ENCODE measurements at regions not wholly inside any gene's neighbourhood (a gene's known extent, or its start where the extent isn't known, plus 50 kb on each side); places are given as distances from the start of the nearest gene placed in this dataset.

GRCh38 chr2:236862526-236862925 is 223.2 kb upstream of the COPS8 start:
- TF ChIP-seq CTCF (conservative IDR thresholded peaks at IDR 0.05): no peak
- H3K27ac ChIP-seq: no peak overlapping the region

DNA sequence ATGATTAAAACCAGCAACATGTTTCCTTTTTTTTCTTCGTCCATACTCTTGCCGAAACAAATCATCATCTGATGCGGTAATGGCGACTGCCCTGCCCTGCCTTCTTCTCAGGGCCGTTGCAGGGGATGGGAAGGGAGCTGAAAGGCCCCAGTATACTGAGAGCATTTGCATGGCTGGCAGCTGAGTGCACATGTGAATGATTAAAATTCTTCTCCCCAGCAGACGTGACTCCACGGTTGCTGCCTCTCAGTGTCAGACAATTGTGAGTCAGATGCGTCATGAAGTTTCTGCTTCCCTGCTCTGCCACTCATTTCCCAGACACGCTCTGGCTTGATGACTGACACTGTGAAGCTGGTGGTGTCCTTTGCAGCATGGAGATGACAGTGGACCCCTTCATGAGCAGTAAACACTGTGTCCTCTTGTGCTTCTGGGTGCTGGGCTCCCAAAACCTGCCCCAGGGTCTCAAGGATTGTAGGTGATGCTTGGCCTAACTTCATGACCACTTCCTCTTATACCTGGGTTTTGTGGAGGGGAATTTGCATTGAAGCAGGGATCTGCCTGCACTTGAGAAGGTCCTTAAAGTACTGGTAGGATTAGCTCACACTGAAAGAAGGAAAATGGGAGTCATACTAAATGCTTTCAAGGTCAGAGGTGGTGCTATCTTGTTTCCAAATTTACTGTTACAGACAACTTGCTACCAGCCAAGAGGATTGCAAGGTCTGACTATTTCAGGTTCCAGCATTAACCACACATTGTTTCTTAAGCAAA is 222.5 kb upstream of the COPS8 start:
- no peak for TF ChIP-seq CTCF (conservative IDR thresholded peaks at IDR 0.05)
- H3K27ac ChIP-seq: no peak overlapping the region

- no peak for TF ChIP-seq CTCF (conservative IDR thresholded peaks at IDR 0.05)
- H3K27ac ChIP-seq: no peak overlapping the region
These were observed 222.0 kb upstream of the COPS8 start for GRCh38 chr2:236863729-236864126.

DNA sequence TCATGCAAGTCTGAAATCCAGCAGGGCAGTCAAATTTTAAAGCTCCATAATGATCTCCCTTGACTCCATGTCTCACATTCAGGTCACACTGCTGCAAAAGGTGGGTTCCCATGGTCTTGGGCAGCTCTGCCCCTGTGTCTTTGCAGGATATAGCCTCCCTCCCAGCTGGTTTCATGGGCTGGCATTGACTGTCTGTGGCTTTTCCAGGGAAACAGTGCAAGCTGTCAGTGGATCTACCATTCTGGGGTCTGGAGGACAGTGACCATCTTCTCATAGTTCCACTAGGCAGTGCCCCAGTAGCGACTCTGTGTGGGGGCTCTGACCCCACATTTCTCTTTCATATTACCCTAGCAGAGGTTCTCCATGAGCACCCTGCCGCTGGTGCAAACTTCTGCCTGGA is 220.6 kb upstream of the COPS8 start:
- no peak overlapping the region for H3K27ac ChIP-seq

DNA sequence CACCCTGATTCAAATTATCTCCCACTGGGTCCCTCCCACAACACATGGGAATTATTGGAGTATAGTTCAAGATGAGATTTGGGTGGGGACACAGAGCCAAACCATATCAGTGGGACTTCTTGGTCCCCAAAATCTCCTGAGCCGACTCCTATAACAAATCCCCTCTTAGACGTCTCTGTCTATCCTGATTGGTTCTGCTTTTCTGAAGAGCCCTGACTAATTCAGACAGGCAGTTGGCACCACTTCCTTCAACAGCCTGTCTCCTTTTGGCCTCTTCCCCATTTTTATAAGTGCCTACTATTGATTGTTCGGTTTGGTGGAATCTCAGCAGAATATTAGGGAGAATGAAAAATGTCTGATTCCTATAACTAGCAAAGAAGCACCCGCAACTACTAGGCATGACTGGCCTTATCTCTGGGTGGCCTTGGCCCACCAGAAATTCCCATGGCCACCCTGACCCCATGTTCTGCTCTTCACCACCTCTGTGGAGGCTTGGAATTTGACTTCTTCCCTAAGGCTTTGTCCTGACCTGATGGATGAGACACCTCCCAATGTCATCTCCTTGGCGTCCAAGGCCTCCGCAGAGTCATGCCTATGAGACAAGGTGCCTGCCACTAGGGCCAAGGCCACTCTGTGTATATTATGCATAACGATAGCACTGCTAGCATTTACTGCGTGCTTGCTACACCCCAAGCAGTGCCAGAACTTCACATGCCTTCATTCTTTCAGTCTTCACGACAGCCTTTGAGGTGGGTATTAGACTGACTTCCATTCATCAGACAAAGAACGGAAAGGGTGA is 218.9 kb upstream of the COPS8 start:
- H3K27ac ChIP-seq: no peak overlapping the region
- TF ChIP-seq CTCF (conservative IDR thresholded peaks at IDR 0.05): no peak

More for the DNA sequence above, 220.6 kb upstream of the COPS8 start:
- no peak for TF ChIP-seq CTCF (conservative IDR thresholded peaks at IDR 0.05)

DNA sequence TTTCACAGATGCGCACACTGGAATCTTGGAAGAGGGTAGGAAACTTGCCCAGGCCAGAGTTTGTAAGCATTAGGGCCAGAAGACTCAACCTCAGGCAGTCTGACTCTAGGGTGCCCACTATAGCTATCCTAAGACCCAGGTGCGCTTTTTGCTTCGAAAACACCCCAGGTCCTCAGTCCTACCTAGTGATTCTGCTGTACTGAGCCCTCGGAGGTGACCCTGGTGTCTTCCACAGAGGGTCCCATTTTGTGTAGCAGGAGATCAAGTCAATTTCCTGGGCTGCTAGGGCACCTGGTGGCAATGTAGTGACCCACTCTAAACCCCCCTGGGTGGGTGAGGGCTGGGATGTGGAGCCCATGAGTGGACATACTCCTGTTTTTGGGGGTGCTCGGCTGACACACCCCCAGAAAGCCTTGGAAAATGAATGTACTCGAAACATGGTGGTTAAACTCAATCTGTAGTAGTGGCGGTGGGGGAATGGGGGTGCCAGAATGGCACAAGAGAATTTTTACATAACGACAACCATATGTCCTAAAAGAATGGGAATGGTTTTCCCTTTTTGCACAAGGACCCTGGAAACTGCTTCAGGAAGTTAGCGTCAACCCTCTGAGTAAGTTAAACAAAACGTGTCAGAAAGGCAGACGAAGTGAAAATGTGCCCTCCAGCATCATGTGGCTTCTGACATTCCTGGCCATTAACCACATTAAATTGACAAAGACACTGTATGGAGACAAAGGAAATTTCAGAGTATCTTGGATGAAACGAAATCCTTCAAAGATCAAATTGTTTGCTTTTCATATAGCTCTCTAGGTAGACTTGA is 218.0 kb upstream of the COPS8 start:
- TF ChIP-seq CTCF (conservative IDR thresholded peaks at IDR 0.05): no peak

GRCh38 chr2:236870370-236870769 is 215.3 kb upstream of the COPS8 start:
- no peak for TF ChIP-seq CTCF (conservative IDR thresholded peaks at IDR 0.05)
- H3K27ac ChIP-seq: no peak overlapping the region

More for the DNA sequence above, 218.0 kb upstream of the COPS8 start:
- no peak overlapping the region for H3K27ac ChIP-seq

Data from VCaP (cell line).